ENCODE measurements at regions not wholly inside any gene's neighbourhood (a gene's known extent, or its start where the extent isn't known, plus 50 kb on each side); places are given as distances from the start of the nearest gene placed in this dataset.

DNA sequence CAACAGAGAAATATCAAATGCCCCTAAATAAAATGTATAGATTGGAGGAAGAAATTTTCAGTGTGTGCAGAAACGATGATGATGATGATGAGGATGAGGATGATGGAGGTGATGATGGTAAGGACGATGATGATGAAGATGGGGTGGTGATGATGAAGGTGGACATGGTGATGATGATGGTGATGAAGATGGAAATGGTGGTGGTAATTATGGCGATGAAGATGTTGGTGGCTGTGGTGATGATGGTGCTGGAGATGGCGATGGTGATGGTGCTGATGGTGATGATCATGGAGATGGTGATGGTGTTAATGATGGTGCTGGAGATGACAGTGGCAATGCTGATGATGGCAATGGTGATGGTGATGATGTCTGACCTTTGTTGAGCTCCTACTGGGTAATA lies 141.2 kb downstream of the DHX35 start:
- peaks cover 2% of the 10 kb centered on the region for H3K27me3 ChIP-seq (ENCODE audit: insufficient read depth, low read length)
- H3K4me3 ChIP-seq (ENCODE audit: insufficient read depth, low read length), result no peak overlapping the region
- no peaks in the 10 kb centered on the region for H3K36me3 ChIP-seq (ENCODE audit: insufficient read depth, low read length)
- peaks cover 3% of the 10 kb centered on the region for H3K9me3 ChIP-seq (ENCODE audit: low read depth, low read length)
- H2AFZ ChIP-seq (ENCODE audit: low read length), result no peak overlapping the region
- H4K20me1 ChIP-seq (ENCODE audit: insufficient read depth, low read length), result no peaks in the 10 kb centered on the region
- no peaks in the 10 kb centered on the region for H3K79me2 ChIP-seq (ENCODE audit: insufficient read depth, low read length)
- no peak overlapping the region for H3K27ac ChIP-seq (ENCODE audit: low read depth, low read length)
- no peak overlapping the region for H3K4me2 ChIP-seq (ENCODE audit: insufficient read depth, low read length)
- DNase-seq (ENCODE audit: insufficient read length, low spot score, missing footprints), result no peak
- H3K4me1 ChIP-seq (ENCODE audit: insufficient read depth, low read length), result peaks cover 3% of the 10 kb centered on the region
- TF ChIP-seq, protein P1, sequence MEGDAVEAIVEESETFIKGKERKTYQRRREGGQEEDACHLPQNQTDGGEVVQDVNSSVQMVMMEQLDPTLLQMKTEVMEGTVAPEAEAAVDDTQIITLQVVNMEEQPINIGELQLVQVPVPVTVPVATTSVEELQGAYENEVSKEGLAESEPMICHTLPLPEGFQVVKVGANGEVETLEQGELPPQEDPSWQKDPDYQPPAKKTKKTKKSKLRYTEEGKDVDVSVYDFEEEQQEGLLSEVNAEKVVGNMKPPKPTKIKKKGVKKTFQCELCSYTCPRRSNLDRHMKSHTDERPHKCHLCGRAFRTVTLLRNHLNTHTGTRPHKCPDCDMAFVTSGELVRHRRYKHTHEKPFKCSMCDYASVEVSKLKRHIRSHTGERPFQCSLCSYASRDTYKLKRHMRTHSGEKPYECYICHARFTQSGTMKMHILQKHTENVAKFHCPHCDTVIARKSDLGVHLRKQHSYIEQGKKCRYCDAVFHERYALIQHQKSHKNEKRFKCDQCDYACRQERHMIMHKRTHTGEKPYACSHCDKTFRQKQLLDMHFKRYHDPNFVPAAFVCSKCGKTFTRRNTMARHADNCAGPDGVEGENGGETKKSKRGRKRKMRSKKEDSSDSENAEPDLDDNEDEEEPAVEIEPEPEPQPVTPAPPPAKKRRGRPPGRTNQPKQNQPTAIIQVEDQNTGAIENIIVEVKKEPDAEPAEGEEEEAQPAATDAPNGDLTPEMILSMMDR (IDR thresholded peaks at IDR 0.05; ENCODE audit: extremely low read depth, low read depth, low read length), result no peak

DNA sequence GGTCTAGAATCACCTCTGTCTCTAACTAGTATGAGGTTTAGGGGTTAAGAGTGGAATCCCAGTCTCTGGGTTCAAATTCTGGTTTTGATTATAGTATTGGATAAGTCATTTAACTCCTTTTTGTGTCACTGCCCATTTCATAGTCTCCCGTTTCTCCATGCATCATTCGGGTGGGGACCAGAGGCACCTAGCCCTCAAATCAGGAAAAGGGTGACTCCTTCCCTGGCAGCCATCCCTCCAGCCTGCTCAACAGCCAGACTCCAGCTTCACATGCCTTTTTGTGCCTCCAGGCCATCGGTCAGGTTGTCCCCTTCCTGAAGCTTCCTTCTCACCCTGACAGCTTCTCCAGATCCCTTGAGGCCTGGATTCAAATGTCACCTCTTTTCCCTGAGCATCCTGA lies 139.8 kb downstream of the DHX35 start:
- Histone ChIP-seq H3K4me2 (ENCODE audit: insufficient read depth, low read length) (no peak overlapping the region), H3K4me1 (ENCODE audit: insufficient read depth, low read length) (no peaks in the 10 kb centered on the region), H3K4me3 (ENCODE audit: insufficient read depth, low read length) (no peak overlapping the region), H2AFZ (ENCODE audit: low read length) (no peak overlapping the region), H3K27me3 (ENCODE audit: insufficient read depth, low read length) (peaks cover 2% of the 10 kb centered on the region), H3K79me2 (ENCODE audit: insufficient read depth, low read length) (no peaks in the 10 kb centered on the region), H3K27ac (ENCODE audit: low read depth, low read length) (no peak overlapping the region), H3K36me3 (ENCODE audit: insufficient read depth, low read length) (no peaks in the 10 kb centered on the region), H3K9me3 (ENCODE audit: low read depth, low read length) (peaks cover 3% of the 10 kb centered on the region), H4K20me1 (ENCODE audit: insufficient read depth, low read length) (no peaks in the 10 kb centered on the region)
- DNase-seq (ENCODE audit: insufficient read length, low spot score, missing footprints), result no peak
- TF ChIP-seq, protein P1 (IDR thresholded peaks at IDR 0.05; ENCODE audit: extremely low read depth, low read depth, low read length), result no peak

DNA sequence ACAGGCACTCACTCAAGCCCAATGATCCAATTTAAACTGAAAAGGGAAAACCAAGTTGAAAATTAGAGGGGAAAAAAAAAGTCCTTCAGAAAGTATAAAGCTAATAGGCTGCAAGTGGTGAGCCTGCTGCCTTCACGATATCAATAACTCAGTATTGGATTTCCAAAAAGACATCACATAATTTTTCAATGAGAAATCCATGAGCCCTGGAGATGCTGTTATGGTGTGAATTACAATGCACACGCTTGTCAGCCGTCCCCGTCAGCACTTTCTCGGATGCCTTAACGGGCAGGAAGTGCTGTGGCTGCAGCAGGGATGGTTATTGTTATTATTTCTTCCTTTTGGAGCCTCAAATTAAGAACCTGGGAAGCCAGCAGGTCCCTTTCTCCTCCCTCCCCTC lies 138.5 kb downstream of the DHX35 start:
- Histone ChIP-seq H3K4me3 (ENCODE audit: insufficient read depth, low read length) (no peak overlapping the region), H3K27ac (ENCODE audit: low read depth, low read length) (no peak overlapping the region), H2AFZ (ENCODE audit: low read length) (no peak overlapping the region), H3K4me1 (ENCODE audit: insufficient read depth, low read length) (no peaks in the 10 kb centered on the region), H4K20me1 (ENCODE audit: insufficient read depth, low read length) (no peaks in the 10 kb centered on the region), H3K4me2 (ENCODE audit: insufficient read depth, low read length) (no peak overlapping the region), H3K27me3 (ENCODE audit: insufficient read depth, low read length) (peaks cover 2% of the 10 kb centered on the region), H3K36me3 (ENCODE audit: insufficient read depth, low read length) (no peaks in the 10 kb centered on the region), H3K79me2 (ENCODE audit: insufficient read depth, low read length) (no peaks in the 10 kb centered on the region), H3K9me3 (ENCODE audit: low read depth, low read length) (peaks cover 3% of the 10 kb centered on the region)
- TF ChIP-seq, protein P1 (IDR thresholded peaks at IDR 0.05; ENCODE audit: extremely low read depth, low read depth, low read length), result no peak
- DNase-seq (ENCODE audit: insufficient read length, low spot score, missing footprints), result no peak

DNA sequence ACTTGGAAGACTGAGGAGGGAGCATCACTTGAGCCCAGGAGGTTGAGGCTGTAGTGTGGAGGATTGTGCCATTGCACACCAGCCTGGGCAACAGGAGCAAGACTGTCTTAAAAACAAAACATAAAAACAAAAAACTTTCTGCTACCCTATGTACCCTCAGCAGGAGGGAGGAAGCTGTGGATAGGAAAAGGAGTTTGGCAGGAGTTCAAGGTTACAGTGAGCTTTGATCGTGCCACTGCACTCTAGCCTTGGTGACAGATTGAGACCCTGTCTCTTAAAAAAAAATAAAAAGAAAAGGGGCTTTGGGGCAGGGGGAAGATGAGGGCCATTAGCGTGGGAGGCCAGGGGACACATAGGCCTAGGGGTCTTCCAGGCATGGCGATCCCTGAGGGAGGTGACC lies 135.7 kb downstream of the DHX35 start:
- Histone ChIP-seq H4K20me1 (ENCODE audit: insufficient read depth, low read length) (no peaks in the 10 kb centered on the region), H3K4me2 (ENCODE audit: insufficient read depth, low read length) (no peak overlapping the region), H3K27ac (ENCODE audit: low read depth, low read length) (no peak overlapping the region), H3K36me3 (ENCODE audit: insufficient read depth, low read length) (no peaks in the 10 kb centered on the region), H3K27me3 (ENCODE audit: insufficient read depth, low read length) (peaks cover 2% of the 10 kb centered on the region), H2AFZ (ENCODE audit: low read length) (no peak overlapping the region), H3K9me3 (ENCODE audit: low read depth, low read length) (no peaks in the 10 kb centered on the region), H3K4me3 (ENCODE audit: insufficient read depth, low read length) (no peak overlapping the region), H3K79me2 (ENCODE audit: insufficient read depth, low read length) (no peaks in the 10 kb centered on the region), H3K4me1 (ENCODE audit: insufficient read depth, low read length) (no peaks in the 10 kb centered on the region)
- TF ChIP-seq, protein P1 (IDR thresholded peaks at IDR 0.05; ENCODE audit: extremely low read depth, low read depth, low read length), result no peak
- no peak for DNase-seq (ENCODE audit: insufficient read length, low spot score, missing footprints)
